HTERT RPE-1 (cell line): ENCODE measurements at regions not wholly inside any gene's neighbourhood (a gene's known extent, or its start where the extent isn't known, plus 50 kb on each side); places are given as distances from the start of the nearest gene placed in this dataset.
"Not testable (repeated sequence)": the region's sequence is repeated elsewhere in the genome, so short reads cannot be mapped to it uniquely, and the experiment has no call there.

Experiments used
- in situ Hi-C: fragments of 300-500 bp; cut with MboI; formaldehyde crosslinking; loops from 4 replicates; pipeline ENCODE4 v1.14.3; 2020; ENCODE audit warnings: low sequenced_read_pairs

GRCh38 chr3:159339131-159339530, 537.3 kb downstream of the MFSD1 start:
- in situ Hi-C loops, result no loop called here

GRCh38 chr3:159340877-159341500, 539.1 kb downstream of the MFSD1 start:
- in situ Hi-C loops, result no loop called here

GRCh38 chr3:159346271-159346903, 544.5 kb downstream of the MFSD1 start:
- in situ Hi-C loops, result no loop called here

GRCh38 chr3:159348431-159348830, 546.6 kb downstream of the MFSD1 start:
- in situ Hi-C loops, result no loop called here

GRCh38 chr3:159356606-159357005, 554.8 kb downstream of the MFSD1 start:
- in situ Hi-C loops, result no loop called here

- in situ Hi-C loops, result no loop called here
Measured at GRCh38 chr3:159364511-159364910, 562.7 kb downstream of the MFSD1 start.

- in situ Hi-C loops, result no loop called here
Measured at GRCh38 chr3:159366476-159366875, 564.6 kb downstream of the MFSD1 start.

GRCh38 chr3:159371961-159372360, 570.1 kb downstream of the MFSD1 start:
- in situ Hi-C loops, result no loop called here

- in situ Hi-C loops, result no loop called here
Measured at GRCh38 chr3:159378396-159379194, 576.7 kb downstream of the MFSD1 start.

- in situ Hi-C loops, result no loop called here
Measured at GRCh38 chr3:159380891-159381290, 579.0 kb downstream of the MFSD1 start.

GRCh38 chr3:159390656-159391212, 588.9 kb downstream of the MFSD1 start:
- in situ Hi-C loops, result no loop called here

- in situ Hi-C loops, result not testable (repeated sequence)
Measured at GRCh38 chr3:159397683-159398082, 591.0 kb upstream of the IL12A start.

GRCh38 chr3:159401069-159401468, 587.6 kb upstream of the IL12A start:
- in situ Hi-C loops, result no loop called here

GRCh38 chr3:159409711-159410110, 578.9 kb upstream of the IL12A start:
- in situ Hi-C loops, result not testable (repeated sequence)

- in situ Hi-C loops, result no loop called here
Measured at GRCh38 chr3:159413319-159413718, 575.3 kb upstream of the IL12A start.

GRCh38 chr3:159416856-159417255, 571.8 kb upstream of the IL12A start:
- in situ Hi-C loops, result no loop called here

- in situ Hi-C loops, result no loop called here
Measured at GRCh38 chr3:159417761-159418160, 570.9 kb upstream of the IL12A start.

- in situ Hi-C loops, result no loop called here
Measured at GRCh38 chr3:159418571-159419526, 569.8 kb upstream of the IL12A start.

GRCh38 chr3:159429702-159430101, 558.9 kb upstream of the IL12A start:
- in situ Hi-C loops, result no loop called here

- in situ Hi-C loops, result no loop called here
Measured at GRCh38 chr3:159432682-159433340, 555.8 kb upstream of the IL12A start.
